HG03280 (cell line): ENCODE measurements at regions not wholly inside any gene's neighbourhood (a gene's known extent, or its start where the extent isn't known, plus 50 kb on each side); places are given as distances from the start of the nearest gene placed in this dataset.
A peak's percentile ranks its signal among the peaks of the same experiment; 100 is the strongest.
"Not testable (repeated sequence)": the region's sequence is repeated elsewhere in the genome, so short reads cannot be mapped to it uniquely, and the experiment has no call there.

Experiments
- ATAC-seq: cut with Tn5 transposase; IDR thresholded peaks from one replicate; pipeline ENCODE4 v1.9.1; 2021; ENCODE audit warnings: mild to moderate bottlenecking, moderate library complexity; ENCODE audit not compliant: unreplicated experiment

- not testable (repeated sequence) for ATAC-seq
These were observed 247.5 kb downstream of the SPATA31A6 start for GRCh38 chr9:42430674-42431615.

- ATAC-seq: not testable (repeated sequence)
These were observed 248.2 kb downstream of the SPATA31A6 start for GRCh38 chr9:42431616-42432010.

DNA sequence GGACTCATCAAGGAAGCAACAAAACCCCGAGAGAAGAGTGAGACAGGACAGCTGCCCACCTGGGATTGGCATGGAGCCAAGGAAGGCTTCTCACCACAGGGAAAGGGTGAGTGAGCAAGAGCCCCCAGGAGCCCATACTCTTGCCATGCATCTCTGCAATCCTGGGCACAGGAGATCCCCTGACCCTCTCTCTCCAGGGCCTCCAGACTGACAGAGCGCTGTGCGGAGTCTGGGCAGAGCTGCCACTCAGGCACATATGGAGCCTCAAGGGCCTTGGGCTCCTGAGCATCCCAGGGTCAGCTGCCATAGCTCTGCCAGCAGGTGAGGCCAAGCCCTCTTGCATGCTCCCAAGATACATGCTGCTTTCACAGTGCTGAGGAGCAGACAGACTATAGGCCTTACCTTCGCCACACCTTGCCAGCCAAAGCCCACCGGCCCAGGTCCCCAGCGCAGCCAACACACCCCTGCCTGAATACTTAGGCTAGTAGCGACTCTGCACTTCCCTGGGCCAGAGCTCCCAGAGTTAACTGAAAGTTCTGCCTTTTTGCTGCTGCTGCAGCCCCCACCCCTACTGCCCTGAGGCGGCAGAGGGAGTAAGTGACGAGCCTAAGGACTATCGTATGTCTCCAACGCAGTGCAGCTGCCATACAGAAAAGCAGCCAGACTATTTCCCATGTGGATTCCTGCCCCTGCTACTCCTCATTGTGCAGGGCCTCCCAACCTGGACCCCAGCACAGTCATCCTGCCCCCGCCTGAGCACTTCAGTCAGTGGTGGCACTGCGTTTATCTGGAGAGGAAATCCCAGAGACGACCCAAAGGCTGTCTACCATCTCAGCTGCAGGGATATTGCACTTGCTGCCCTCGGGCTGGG, 251.6 kb downstream of the SPATA31A6 start:
- not testable (repeated sequence) for ATAC-seq

GRCh38 chr9:42435715-42436342, 252.4 kb downstream of the SPATA31A6 start:
- not testable (repeated sequence) for ATAC-seq

DNA sequence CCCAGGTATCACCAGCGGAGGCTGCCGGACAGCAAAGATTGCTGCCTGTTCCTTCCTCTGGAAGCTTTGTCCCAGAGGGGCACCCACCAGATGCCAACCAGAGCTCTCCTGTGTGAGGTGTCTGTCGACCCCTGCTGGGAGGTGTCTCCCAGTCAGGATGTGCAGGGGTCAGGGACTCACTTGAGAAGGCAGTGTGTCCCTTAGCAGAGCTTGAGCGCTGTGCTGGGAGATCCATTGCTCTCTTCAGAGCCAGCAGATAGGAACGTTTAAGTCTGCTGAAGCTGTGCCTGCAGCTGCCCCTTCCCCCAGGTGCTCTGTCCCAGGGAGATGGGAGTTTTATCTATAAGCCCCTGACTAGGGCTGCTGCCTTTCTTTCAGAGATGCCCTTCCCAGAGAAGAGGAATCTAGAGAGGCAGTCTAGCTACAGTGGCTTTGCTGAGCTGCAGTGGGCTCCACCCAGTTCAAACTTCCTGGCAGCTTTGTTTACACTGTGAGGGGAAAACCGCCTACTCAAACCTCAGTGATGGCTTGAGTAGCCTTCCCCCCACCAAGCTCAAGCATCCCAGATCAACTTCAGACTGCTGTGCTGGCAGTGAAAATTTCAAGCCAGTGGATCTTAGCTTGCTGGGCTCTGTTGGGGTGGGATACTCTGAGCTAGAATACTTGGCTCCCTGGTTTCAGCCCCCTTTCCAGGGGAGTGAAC, 253.7 kb downstream of the SPATA31A6 start:
- not testable (repeated sequence) for ATAC-seq

DNA sequence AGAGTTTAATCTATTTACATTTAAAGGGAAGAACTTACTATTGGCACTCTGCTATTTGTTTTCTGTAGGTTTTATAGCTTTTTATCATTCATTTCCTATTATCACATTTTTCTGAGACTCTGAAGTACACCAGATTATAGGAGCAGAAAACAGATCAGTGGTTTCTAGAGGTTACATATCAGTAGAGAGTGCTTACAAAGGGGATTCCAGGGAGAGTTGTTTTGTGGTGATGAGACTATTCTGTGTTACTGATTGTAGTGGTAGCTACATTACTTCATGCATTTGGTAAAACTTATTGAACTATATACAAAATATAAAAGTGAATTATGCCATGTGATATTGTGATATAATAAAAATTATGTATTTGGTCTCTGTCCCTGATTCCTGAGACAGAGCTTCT, 259.2 kb downstream of the SPATA31A6 start:
- not testable (repeated sequence) for ATAC-seq

GRCh38 chr9:42443414-42443813, 260.0 kb downstream of the SPATA31A6 start:
- not testable (repeated sequence) for ATAC-seq

DNA sequence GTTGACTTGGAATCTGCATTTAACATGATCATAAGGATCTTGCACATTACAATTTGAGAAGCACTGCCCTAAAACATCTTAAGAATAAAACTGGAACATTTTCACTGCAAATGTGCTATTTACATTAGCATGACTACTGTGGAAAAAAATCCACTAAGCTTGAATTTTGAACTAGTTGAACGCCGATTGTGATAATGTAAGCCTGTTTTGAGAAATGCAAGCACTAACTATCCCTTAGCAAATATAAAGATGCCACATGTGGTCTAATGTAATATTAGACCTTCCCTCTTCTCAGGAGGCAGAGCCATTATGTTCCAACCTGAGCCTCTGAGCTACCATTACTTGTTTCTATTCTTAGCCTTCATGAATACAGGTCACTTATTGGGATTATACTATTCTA, 278.0 kb downstream of the SPATA31A6 start:
- ATAC-seq: not testable (repeated sequence)

DNA sequence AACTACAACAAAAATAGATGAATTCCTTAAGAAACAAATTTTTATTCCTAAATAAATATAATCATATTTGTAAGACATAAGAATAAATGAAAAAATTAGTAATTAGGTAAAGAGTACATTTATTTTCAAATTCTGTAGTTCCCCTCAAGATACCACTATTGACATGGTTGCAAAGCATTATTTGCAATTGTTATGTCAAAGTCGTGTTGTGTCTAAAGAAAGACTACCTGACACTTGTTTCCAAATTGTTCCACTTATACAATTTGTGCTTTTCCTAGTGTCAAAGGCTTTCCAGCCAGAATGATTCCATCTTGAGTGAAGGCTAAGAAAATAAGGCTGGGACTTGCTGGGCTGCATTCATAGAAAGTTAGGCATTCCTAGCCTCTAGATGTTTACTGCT, 278.4 kb downstream of the SPATA31A6 start:
- not testable (repeated sequence) for ATAC-seq

DNA sequence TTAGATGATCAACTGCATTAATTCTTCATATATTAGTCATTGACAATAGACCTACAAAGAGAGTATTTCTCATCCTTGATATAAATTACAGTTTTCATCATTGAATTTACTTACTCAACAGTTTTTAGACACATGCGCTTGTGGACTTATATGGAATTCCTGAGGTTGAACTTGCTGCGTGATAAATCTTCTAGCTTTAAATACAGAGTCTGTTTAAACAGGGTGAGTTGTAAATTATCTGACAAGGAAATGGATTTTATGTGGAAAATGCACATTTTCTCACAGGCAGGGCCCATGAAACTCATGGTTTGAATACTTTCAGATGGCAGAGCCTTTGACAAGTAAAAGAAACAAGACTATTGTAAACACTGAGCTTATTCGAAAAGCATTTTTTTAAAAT, 280.5 kb downstream of the SPATA31A6 start:
- not testable (repeated sequence) for ATAC-seq

GRCh38 chr9:42470577-42470976, 287.1 kb downstream of the SPATA31A6 start:
- ATAC-seq: not testable (repeated sequence)

- ATAC-seq: not testable (repeated sequence)
These were observed 307.5 kb downstream of the SPATA31A6 start for GRCh38 chr9:42490989-42491388.

GRCh38 chr9:42502620-42503264, 319.3 kb downstream of the SPATA31A6 start:
- not testable (repeated sequence) for ATAC-seq

- ATAC-seq: not testable (repeated sequence)
These were observed 324.7 kb downstream of the SPATA31A6 start for GRCh38 chr9:42508111-42508510.

GRCh38 chr9:42513535-42513934, 330.1 kb downstream of the SPATA31A6 start:
- not testable (repeated sequence) for ATAC-seq

- ATAC-seq: not testable (repeated sequence)
These were observed 351.0 kb downstream of the SPATA31A6 start for GRCh38 chr9:42534325-42534983.

- not testable (repeated sequence) for ATAC-seq
These were observed 351.5 kb downstream of the SPATA31A6 start for GRCh38 chr9:42534984-42535325.

DNA sequence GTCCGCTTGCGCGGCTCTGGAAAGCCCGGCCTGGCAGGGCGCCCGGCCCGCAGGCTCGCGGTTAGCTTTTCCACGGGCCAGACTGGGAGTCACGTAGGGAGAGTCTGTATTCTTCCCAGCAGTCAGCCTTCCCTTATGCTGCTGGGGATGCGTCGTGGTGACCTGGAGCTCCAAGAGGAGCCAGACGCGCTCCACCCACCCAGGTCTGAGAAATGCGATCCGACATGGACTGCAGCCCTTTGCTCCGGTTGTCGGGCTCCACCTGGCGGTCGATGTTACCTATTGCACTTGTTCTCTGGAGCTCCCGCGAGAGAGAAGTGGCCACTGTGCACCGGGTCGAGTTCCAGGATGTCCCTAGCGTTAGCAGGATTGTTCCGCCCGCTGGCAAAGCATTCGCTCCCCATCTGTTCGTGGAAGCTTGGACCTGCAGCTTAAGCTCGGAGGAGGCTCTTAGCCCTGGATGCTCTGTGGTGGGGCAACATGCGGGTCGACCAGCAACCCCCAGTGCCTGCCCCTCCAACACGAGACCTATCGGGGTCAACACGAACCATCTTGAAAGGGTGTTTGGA, 367.4 kb downstream of the SPATA31A6 start:
- ATAC-seq: peak; percentile 71

- not testable (repeated sequence) for ATAC-seq
These were observed 385.1 kb downstream of the SPATA31A6 start for GRCh38 chr9:42568530-42568929.
